PFSK-1 (cell line): ENCODE measurements at regions not wholly inside any gene's neighbourhood (a gene's known extent, or its start where the extent isn't known, plus 50 kb on each side); places are given as distances from the start of the nearest gene placed in this dataset.

Experiments
- FOXP2 ChIP-seq: optimal IDR thresholded peaks from 2 replicates; pipeline ENCODE3; 2011; ENCODE audit warnings: borderline replicate concordance, control low read depth, inconsistent platforms; ENCODE audit not compliant: insufficient read depth; ENCODE audit errors: extremely low read length, extremely low read depth
- POLR2AphosphoS5 ChIP-seq: IDR thresholded peaks from 2 replicates; pipeline ENCODE4 v1.6.1; 2012; ENCODE audit warnings: low read depth, mild to moderate bottlenecking, control low read depth, low read length, moderate library complexity
- REST ChIP-seq, 2 experiments: IDR thresholded peaks; 2 replicates each; pipeline versions ENCODE4 v1.6.1 to v1.8.0; 2011 to 2012; ENCODE audit warnings: low read depth in 2 of 2, low read length in 2 of 2, control low read depth in 1 of 2, inconsistent platforms in 1 of 2, mild to moderate bottlenecking in 1 of 2, moderate library complexity in 1 of 2; ENCODE audit not compliant: insufficient read depth in 1 of 2
- SIN3A ChIP-seq: IDR thresholded peaks from 2 replicates; pipeline ENCODE4 v1.6.1; 2012; ENCODE audit warnings: mild to moderate bottlenecking, low read length, moderate library complexity, borderline replicate concordance; ENCODE audit not compliant: insufficient read depth
- TAF1 ChIP-seq: IDR thresholded peaks from 2 replicates; pipeline ENCODE4 v1.6.1; 2012; ENCODE audit warnings: low read length, control low read depth, borderline replicate concordance; ENCODE audit not compliant: insufficient read depth

- TF ChIP-seq REST (IDR thresholded peaks at IDR 0.05; ENCODE audit: insufficient read depth in 1 of 2, low read depth in 2 of 2, low read length in 2 of 2) (no peak), SIN3A (no peak), FOXP2 (no peak), POLR2AphosphoS5 (no peak), TAF1 (no peak)
Observed at GRCh38 chr10:108348215-108348614, 1183.7 kb upstream of the SORCS1 start.

GRCh38 chr10:108346066-108346465 lies 1181.6 kb upstream of the SORCS1 start:
- TF ChIP-seq TAF1 (no peak), POLR2AphosphoS5 (no peak), FOXP2 (no peak), REST (IDR thresholded peaks at IDR 0.05; ENCODE audit: insufficient read depth in 1 of 2, low read depth in 2 of 2, low read length in 2 of 2) (no peak), SIN3A (no peak)

GRCh38 chr10:108338146-108338545 lies 1173.6 kb upstream of the SORCS1 start:
- no peak for TF ChIP-seq FOXP2
- TF ChIP-seq SIN3A: no peak
- no peak for TF ChIP-seq POLR2AphosphoS5
- TF ChIP-seq REST (IDR thresholded peaks at IDR 0.05; ENCODE audit: insufficient read depth in 1 of 2, low read depth in 2 of 2, low read length in 2 of 2): no peak
- TF ChIP-seq TAF1: no peak

GRCh38 chr10:108336836-108337235 lies 1172.3 kb upstream of the SORCS1 start:
- TF ChIP-seq POLR2AphosphoS5 (no peak), REST (IDR thresholded peaks at IDR 0.05; ENCODE audit: insufficient read depth in 1 of 2, low read depth in 2 of 2, low read length in 2 of 2) (no peak), FOXP2 (no peak), TAF1 (no peak), SIN3A (no peak)

- no peak for TF ChIP-seq FOXP2
- TF ChIP-seq SIN3A: no peak
- TF ChIP-seq TAF1: no peak
- TF ChIP-seq POLR2AphosphoS5: no peak
- TF ChIP-seq REST (IDR thresholded peaks at IDR 0.05; ENCODE audit: insufficient read depth in 1 of 2, low read depth in 2 of 2, low read length in 2 of 2): no peak
Observed at GRCh38 chr10:108327706-108328105, 1163.2 kb upstream of the SORCS1 start.
